GM21786 (cell line): ENCODE measurements at regions not wholly inside any gene's neighbourhood (a gene's known extent, or its start where the extent isn't known, plus 50 kb on each side); places are given as distances from the start of the nearest gene placed in this dataset.

Source experiments
- ATAC-seq: cut with Tn5 transposase; IDR thresholded peaks from one replicate; pipeline ENCODE4 v1.9.1; 2021; ENCODE audit not compliant: unreplicated experiment

- ATAC-seq = no peak
Measured at GRCh38 chr20:10861090-10861489, 187.3 kb upstream of the JAG1 start.

- ATAC-seq = no peak
Measured at GRCh38 chr20:10861619-10862018, 187.8 kb upstream of the JAG1 start.

- ATAC-seq = no peak
Measured at GRCh38 chr20:10863337-10864060, 189.7 kb upstream of the JAG1 start.

- no peak for ATAC-seq
Measured at GRCh38 chr20:10864076-10864672, 190.4 kb upstream of the JAG1 start.

GRCh38 chr20:10868299-10868698 lies 194.5 kb upstream of the JAG1 start:
- no peak for ATAC-seq

DNA sequence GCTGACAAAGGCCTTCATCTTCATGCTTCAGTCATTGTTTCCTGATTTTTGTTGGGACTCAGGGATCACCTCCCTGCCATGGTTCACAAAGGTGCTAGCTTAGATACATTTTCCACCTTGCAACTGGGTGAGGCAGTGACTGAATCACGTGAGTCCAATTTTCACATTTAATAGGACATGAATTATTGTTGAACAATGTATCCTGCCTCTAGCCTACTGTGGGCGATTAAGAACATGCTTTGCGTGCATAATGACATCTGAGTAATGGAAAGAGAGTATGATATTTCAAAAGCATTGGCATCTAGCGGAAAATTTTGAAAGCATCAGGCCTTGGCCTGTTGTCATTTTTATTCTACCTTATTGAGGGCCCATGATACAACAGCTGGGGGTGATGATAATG lies 199.2 kb upstream of the JAG1 start:
- ATAC-seq = no peak

DNA sequence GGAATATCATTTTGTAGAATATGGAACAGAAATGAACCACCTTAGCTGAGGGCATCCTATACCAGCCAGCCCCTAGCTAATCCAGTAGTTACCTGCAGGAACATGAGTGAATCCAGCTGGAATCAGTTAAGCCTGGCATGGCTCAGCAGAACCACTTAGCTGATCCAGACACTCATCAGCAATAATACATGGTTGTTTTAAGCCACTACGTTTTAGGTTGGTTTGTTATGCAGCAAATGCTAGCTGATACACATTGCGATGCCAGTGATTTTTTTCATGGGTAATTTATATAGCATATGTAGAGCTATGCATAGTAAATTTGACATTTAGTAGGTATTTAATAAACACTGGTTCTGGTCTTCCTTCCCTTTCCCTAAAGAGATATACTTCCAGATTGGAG lies 201.9 kb upstream of the JAG1 start:
- no peak for ATAC-seq

DNA sequence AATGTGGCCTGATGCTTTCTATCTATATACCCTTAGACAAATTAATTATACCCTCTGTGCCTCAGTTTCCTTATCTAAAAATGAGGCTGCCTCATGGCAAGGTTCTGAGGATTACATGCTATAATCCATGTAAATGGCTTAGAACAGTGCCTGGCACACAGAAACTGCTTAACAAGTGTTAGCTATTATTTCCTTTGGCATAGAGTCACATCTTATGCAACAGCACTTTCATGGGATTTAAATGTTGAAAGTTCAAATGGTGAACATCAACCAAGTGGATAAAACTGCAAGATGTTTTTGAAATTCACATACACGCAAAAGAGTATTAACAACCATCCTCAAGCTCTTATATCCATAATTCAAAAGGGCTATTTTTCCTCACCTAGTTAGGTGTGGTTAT lies 202.8 kb upstream of the JAG1 start:
- no peak for ATAC-seq

GRCh38 chr20:10877342-10877741 lies 203.5 kb upstream of the JAG1 start:
- no peak for ATAC-seq

DNA sequence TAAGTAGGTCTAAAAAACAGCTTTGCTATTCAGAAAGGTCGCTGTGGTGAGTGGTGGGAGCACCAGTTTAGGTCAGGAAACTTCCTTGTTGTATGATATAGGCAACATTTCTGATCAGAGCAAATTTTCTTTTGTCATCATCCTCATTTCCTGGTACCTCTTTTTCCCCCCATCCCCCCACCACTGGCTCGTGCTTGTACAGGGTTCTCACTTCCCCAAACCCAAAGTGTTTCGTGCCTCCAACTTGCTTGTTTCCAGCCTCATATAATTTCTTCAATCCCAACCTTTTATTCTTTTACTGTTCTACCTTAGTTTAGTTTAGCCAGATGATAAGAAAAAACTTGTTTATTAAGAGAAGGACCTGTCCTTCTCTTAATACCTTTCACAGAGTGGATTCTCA lies 209.4 kb upstream of the JAG1 start:
- no peak for ATAC-seq

- ATAC-seq = no peak
Measured at GRCh38 chr20:10893321-10893720, 219.5 kb upstream of the JAG1 start.

- no peak for ATAC-seq
Measured at GRCh38 chr20:10897336-10897735, 223.5 kb upstream of the JAG1 start.

DNA sequence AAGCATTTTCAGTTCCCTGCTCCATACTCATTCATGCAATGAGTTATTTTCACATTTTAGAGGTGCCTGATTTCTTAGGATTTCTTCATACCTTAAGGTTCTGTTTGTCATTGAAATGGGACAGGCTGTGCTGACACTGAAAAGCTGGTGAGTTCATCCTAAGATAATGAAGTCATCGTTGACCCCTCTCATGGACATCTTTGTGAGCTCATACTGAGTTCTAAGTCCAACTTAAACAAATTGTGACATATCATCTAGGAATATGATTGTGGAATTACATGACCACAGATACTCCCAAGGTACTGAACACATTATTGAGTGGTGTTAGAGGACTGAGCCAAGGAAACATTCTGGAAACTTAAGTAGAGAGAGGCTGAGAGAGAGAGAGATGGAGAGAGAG lies 224.8 kb upstream of the JAG1 start:
- ATAC-seq = no peak

DNA sequence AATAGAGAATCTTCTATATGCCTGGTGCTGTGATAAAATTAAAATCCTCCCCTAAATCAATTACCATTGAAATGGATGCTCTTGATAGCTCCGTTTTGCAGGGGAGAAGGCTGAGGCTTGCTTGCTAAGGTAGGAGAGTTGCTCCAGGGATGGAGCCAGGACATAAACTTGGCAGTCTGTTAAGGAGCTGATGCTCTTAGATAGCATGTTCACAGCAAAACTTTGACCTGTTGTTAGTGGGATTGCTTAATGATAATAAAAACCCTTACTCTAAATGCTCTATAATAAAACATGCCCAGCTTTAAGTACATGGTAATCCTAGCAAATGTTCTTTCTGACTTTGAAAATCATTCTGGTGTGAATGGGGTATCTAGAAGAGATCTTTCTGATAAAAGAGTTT lies 228.4 kb upstream of the JAG1 start:
- ATAC-seq = no peak

DNA sequence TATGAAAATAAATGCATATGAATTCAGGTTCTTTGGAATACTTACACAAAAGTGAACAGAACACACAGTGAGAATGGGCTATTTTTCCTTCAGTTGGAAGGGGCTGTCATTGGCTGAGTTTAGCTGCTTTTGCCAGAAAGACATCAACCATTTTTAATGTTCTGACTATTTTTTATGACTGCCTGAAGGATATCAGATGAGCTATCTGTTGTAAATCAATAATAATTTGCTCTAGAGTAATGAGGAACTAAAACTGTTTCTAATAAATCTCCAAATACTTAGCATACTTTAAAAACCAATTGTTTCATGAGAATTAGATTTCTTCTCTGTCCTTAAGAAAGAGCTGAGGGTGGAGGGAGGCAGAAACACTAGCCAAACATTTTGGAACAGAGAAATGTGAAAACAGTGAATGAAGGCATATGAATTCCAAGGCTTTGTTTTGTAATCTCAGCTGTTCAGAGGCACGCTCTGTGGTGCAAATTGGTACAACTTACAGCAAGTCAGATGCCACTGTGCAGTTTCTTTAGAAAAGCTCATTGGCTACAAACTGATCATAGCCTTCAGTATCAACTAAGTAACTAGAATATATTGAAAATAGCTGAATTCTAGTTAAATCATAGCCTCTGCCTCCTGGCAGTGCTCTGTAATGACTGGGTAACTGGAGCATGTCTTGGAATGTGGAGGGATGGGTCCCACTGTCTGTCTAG lies 228.9 kb upstream of the JAG1 start:
- no peak for ATAC-seq

- no peak for ATAC-seq
Measured at GRCh38 chr20:10906834-10907233, 233.0 kb upstream of the JAG1 start.

- no peak for ATAC-seq
Measured at GRCh38 chr20:10909803-10910202, 236.0 kb upstream of the JAG1 start.

GRCh38 chr20:10910535-10911178 lies 236.9 kb upstream of the JAG1 start:
- no peak for ATAC-seq

GRCh38 chr20:10911298-10911697 lies 237.5 kb upstream of the JAG1 start:
- no peak for ATAC-seq

DNA sequence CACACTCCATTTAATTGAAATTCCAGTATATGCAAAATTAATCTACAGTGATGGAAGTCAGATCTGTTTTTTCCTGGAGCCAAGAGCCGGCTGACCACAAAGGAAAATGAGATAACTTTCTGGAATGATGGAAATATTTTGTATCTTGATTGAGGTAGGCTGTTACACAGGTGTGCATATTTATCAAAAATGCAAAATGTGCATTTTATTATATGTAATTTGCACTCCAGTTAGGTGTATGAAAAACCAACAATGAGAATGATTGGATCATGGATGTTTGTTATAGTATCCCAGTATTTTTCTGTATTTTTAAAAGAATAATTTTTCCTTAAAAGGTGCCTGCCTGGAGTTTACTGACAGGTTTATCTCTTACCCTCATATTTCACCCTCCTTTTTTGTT lies 242.0 kb upstream of the JAG1 start:
- no peak for ATAC-seq

GRCh38 chr20:10916312-10916711 lies 242.5 kb upstream of the JAG1 start:
- no peak for ATAC-seq

DNA sequence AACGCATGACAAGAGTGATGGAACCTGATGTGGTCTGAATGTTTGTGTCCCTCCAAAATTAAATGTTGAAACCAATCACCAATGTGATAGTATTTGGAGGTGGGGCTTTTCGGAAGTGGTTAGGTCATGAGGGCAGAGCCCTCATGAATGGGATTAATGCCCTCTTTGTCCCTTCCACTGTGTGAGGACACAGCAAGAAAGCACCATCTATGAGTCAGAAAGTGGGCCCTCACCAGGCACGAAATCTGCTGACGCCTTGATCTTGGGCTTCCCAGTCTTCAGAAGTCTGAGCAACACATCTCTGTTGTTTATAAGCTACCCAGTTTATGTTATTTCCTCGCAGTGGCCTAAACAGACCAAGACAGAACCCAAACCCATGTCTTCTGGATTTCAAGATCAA lies 244.0 kb upstream of the JAG1 start:
- ATAC-seq = no peak
